ENCODE measurements at regions not wholly inside any gene's neighbourhood (a gene's known extent, or its start where the extent isn't known, plus 50 kb on each side); places are given as distances from the start of the nearest gene placed in this dataset.

GRCh38 chr13:72341904-72342303 is 385.5 kb downstream of the MZT1 start:
- DNase-seq: no peak

GRCh38 chr13:72317346-72318109 is 409.9 kb downstream of the MZT1 start:
- no peak for DNase-seq

GRCh38 chr13:72316716-72317115 is 410.7 kb downstream of the MZT1 start:
- no peak for DNase-seq

GRCh38 chr13:72315312-72315711 is 412.1 kb downstream of the MZT1 start:
- DNase-seq: no peak

GRCh38 chr13:72314210-72314609 is 413.2 kb downstream of the MZT1 start:
- peak in 1 of 14 donors; percentile 7 for DNase-seq

GRCh38 chr13:72313546-72313945 is 413.9 kb downstream of the MZT1 start:
- DNase-seq: no peak

- DNase-seq: no peak
These were observed 423.3 kb downstream of the MZT1 start for GRCh38 chr13:72303941-72304746.

- DNase-seq: no peak
These were observed 429.2 kb upstream of the DACH1 start for GRCh38 chr13:72296246-72296645.

GRCh38 chr13:72295153-72295552 is 428.1 kb upstream of the DACH1 start:
- DNase-seq: no peak

GRCh38 chr13:72293206-72293605 is 426.2 kb upstream of the DACH1 start:
- DNase-seq: no peak

GRCh38 chr13:72290962-72291681 is 424.1 kb upstream of the DACH1 start:
- DNase-seq: no peak

GRCh38 chr13:72286421-72286820 is 419.4 kb upstream of the DACH1 start:
- DNase-seq: no peak

GRCh38 chr13:72284791-72285190 is 417.8 kb upstream of the DACH1 start:
- DNase-seq: no peak

GRCh38 chr13:72261732-72262131 is 394.7 kb upstream of the DACH1 start:
- no peak for DNase-seq

GRCh38 chr13:72259528-72259927 is 392.5 kb upstream of the DACH1 start:
- DNase-seq: no peak

- DNase-seq: no peak
These were observed 391.5 kb upstream of the DACH1 start for GRCh38 chr13:72258340-72258981.

GRCh38 chr13:72255908-72256307 is 388.9 kb upstream of the DACH1 start:
- DNase-seq: peak in 5 of 14 donors; percentile 1 to 3 (median 1)

- no peak for DNase-seq
These were observed 386.8 kb upstream of the DACH1 start for GRCh38 chr13:72253754-72254153.

GRCh38 chr13:72246396-72246795 is 379.4 kb upstream of the DACH1 start:
- DNase-seq: no peak

- no peak for DNase-seq
These were observed 377.8 kb upstream of the DACH1 start for GRCh38 chr13:72244788-72245187.

GRCh38 chr13:72230131-72230530 is 363.1 kb upstream of the DACH1 start:
- DNase-seq: no peak

GRCh38 chr13:72229067-72229466 is 362.1 kb upstream of the DACH1 start:
- no peak for DNase-seq

Data from C1 segment of cervical spinal cord (tissue), 14 donors.